Kidney (tissue), 13 donors: ENCODE measurements at regions not wholly inside any gene's neighbourhood (a gene's known extent, or its start where the extent isn't known, plus 50 kb on each side); places are given as distances from the start of the nearest gene placed in this dataset.

ENCODE experiments used
- DNase-seq, 5 donors: peaks; one replicate each; pipeline ENCODE4 v3.0.0-alpha.2; 2013 to 2020
- FAIRE-seq: peaks from 2 replicates; lab custom pipeline; 2012; peaks lifted over from hg19 to GRCh38; lab: Jason Lieb, UNC
- H3K27ac ChIP-seq, 2 donors: one replicate each; pipeline ENCODE4 v1.7.0; 2013; ENCODE audit warnings: low read depth in 2 of 2, low read length in 2 of 2, inconsistent platforms in 1 of 2
- H3K27me3 ChIP-seq: one replicate; pipeline ENCODE4 v1.7.1; 2013; ENCODE audit warnings: low read length, inconsistent platforms; ENCODE audit not compliant: control insufficient read depth, insufficient read depth
- H3K36me3 ChIP-seq, 3 donors: one replicate each; pipeline versions ENCODE4 v1.7.0 to v1.7.1; 2013; ENCODE audit warnings: low read length in 3 of 3, control low read depth in 1 of 3, inconsistent platforms in 1 of 3; ENCODE audit not compliant: insufficient read depth in 3 of 3, control insufficient read depth in 2 of 3
- H3K4me1 ChIP-seq, 3 donors: one replicate each; pipeline versions ENCODE4 v1.7.0 to v1.7.1; 2013; ENCODE audit warnings: low read length in 3 of 3, inconsistent platforms in 1 of 3, low read depth in 1 of 3; ENCODE audit not compliant: control insufficient read depth in 2 of 3, insufficient read depth in 2 of 3
- H3K4me3 ChIP-seq, 3 donors: one replicate each; pipeline versions ENCODE4 v1.7.0 to v1.8.1; 2013; ENCODE audit warnings: low read length in 3 of 3, control low read depth in 1 of 3, inconsistent platforms in 1 of 3
- H3K9ac ChIP-seq, 3 donors: one replicate each; pipeline versions ENCODE4 v1.7.0 to v1.7.1; 2013; ENCODE audit warnings: low read length in 3 of 3, control low read depth in 1 of 3, inconsistent platforms in 1 of 3
- H3K9me3 ChIP-seq, 3 donors: one replicate each; pipeline versions ENCODE4 v1.7.0 to v1.7.1; 2013; ENCODE audit warnings: low read length in 3 of 3, control low read depth in 1 of 3, inconsistent platforms in 1 of 3; ENCODE audit not compliant: control insufficient read depth in 2 of 3, insufficient read depth in 1 of 3
- intact Hi-C: fragments of 100-400 bp; cut with DNase I; formaldehyde crosslinking; loops from one replicate; pipeline ENCODE4 v1.11.1; 2022
- TF ChIP-seq, protein P1 (sequence below): IDR thresholded peaks from 3 replicates; pipeline ENCODE4 v1.5.1; 2012; ENCODE audit warnings: mild to moderate bottlenecking, moderate library complexity, borderline replicate concordance; ENCODE audit not compliant: insufficient read depth; ENCODE audit errors: extremely low read depth
- donor health status: control.
- donor health status: control.
- donor health status: control.
- donor health status: control.
- donor health status: control.
- donor health status: DM: yes; HTN: yes; CAD: no.
- donor health status: Normal renal cell carcinoma (clear cell type).

- no peak for FAIRE-seq
- no peak for DNase-seq
- no peak overlapping the region for H3K27ac ChIP-seq
- H3K9ac ChIP-seq = no peak overlapping the region
- H3K4me3 ChIP-seq = no peak overlapping the region
- H3K27me3 ChIP-seq = no peaks in the 10 kb centered on the region
- no peaks in the 10 kb centered on the region for H3K9me3 ChIP-seq
- intact Hi-C loops = no loop called here
- TF ChIP-seq, protein P1, sequence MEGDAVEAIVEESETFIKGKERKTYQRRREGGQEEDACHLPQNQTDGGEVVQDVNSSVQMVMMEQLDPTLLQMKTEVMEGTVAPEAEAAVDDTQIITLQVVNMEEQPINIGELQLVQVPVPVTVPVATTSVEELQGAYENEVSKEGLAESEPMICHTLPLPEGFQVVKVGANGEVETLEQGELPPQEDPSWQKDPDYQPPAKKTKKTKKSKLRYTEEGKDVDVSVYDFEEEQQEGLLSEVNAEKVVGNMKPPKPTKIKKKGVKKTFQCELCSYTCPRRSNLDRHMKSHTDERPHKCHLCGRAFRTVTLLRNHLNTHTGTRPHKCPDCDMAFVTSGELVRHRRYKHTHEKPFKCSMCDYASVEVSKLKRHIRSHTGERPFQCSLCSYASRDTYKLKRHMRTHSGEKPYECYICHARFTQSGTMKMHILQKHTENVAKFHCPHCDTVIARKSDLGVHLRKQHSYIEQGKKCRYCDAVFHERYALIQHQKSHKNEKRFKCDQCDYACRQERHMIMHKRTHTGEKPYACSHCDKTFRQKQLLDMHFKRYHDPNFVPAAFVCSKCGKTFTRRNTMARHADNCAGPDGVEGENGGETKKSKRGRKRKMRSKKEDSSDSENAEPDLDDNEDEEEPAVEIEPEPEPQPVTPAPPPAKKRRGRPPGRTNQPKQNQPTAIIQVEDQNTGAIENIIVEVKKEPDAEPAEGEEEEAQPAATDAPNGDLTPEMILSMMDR = no peak
- H3K36me3 ChIP-seq = no peaks in the 10 kb centered on the region
- no peaks in the 10 kb centered on the region for H3K4me1 ChIP-seq
These were observed 185.2 kb downstream of the KLF13 start for GRCh38 chr15:31511707-31512310.

DNA sequence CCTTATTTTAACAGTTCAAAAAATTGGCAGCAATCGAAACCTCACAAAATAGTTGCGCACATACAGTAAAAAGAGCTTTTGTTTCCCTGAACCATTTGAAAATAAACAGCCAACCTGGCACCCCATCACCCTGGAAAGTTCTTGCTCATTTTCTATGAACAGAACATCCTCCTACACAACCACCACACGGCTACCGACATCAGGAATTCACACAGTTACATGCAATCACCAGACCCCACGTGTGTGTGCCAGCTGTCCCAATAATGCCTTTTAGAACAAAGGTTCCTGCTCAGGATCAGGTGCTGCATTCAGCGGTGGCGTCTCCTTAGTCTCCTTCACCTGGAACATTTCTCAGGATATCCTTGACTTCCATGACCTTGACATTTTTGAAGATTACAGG lies 186.5 kb downstream of the KLF13 start:
- no peak overlapping the region for H3K4me3 ChIP-seq
- intact Hi-C loops = no loop called here
- no peak for FAIRE-seq
- no peaks in the 10 kb centered on the region for H3K27me3 ChIP-seq
- no peaks in the 10 kb centered on the region for H3K36me3 ChIP-seq
- no peaks in the 10 kb centered on the region for H3K9me3 ChIP-seq
- DNase-seq = no peak
- no peak overlapping the region for H3K9ac ChIP-seq
- TF ChIP-seq, protein P1 = no peak
- H3K4me1 ChIP-seq = no peaks in the 10 kb centered on the region
- no peak overlapping the region for H3K27ac ChIP-seq

DNA sequence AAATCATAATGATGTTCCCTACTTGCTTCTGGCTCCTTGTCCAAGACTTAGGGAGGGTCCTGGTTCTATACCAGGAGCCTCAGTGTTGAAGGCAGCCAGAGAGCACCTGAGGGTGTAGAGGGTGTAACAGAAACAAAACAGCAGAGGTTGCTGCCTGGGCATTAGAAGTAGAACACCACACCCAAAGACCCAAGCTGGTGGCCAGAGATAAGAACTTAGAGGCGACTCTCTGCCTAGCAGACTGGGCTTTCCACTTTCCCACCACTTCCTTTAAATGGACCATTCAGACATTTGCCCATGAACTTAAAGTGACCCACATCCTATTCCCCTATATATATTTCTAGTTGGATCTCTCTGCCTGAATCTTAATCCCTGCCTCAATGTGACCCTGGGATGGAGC lies 189.8 kb downstream of the KLF13 start:
- no peak for FAIRE-seq
- Histone ChIP-seq H3K4me1 (no peaks in the 10 kb centered on the region), H3K27me3 (no peaks in the 10 kb centered on the region), H3K4me3 (no peak overlapping the region), H3K9ac (no peak overlapping the region), H3K36me3 (no peaks in the 10 kb centered on the region), H3K9me3 (no peaks in the 10 kb centered on the region), H3K27ac (no peak overlapping the region)
- TF ChIP-seq, protein P1 = no peak
- DNase-seq = no peak
- intact Hi-C loops = no loop called here

GRCh38 chr15:31516874-31517273 lies 190.2 kb downstream of the KLF13 start:
- DNase-seq = no peak
- Histone ChIP-seq H3K27me3 (no peaks in the 10 kb centered on the region), H3K36me3 (no peaks in the 10 kb centered on the region), H3K27ac (no peak overlapping the region), H3K4me3 (no peak overlapping the region), H3K9ac (no peak overlapping the region), H3K4me1 (no peaks in the 10 kb centered on the region), H3K9me3 (no peaks in the 10 kb centered on the region)
- FAIRE-seq = no peak
- intact Hi-C loops = no loop called here
- TF ChIP-seq, protein P1 = no peak
